HepG2 (cell line): ENCODE measurements at regions not wholly inside any gene's neighbourhood (a gene's known extent, or its start where the extent isn't known, plus 50 kb on each side); places are given as distances from the start of the nearest gene placed in this dataset.

Source experiments
- ETS1 ChIP-seq: sonication (generic); formaldehyde crosslinking; IDR thresholded peaks from 2 replicates; pipeline ENCODE4 v1.4.0; 2020; ENCODE audit warnings: missing genetic modification reagents
- HNRNPL ChIP-seq: fragments of 200-400 bp; formaldehyde crosslinking; IDR thresholded peaks from 2 replicates; pipeline ENCODE4 v1.6.1; 2017; ENCODE audit warnings: mild to moderate bottlenecking, low read depth, low read length
- SIN3A ChIP-seq: IDR thresholded peaks from 2 replicates; pipeline ENCODE4 v1.6.1; 2011; ENCODE audit warnings: low read depth, mild to moderate bottlenecking, control low read depth, low read length, borderline replicate concordance

GRCh38 chr12:41836416-41836815 is 308.3 kb downstream of the GXYLT1 start:
- TF ChIP-seq ETS1 (CRISPR knock-in tag), result no peak
- no peak for TF ChIP-seq SIN3A
- no peak for TF ChIP-seq HNRNPL
